H1 (cell line): ENCODE measurements at regions not wholly inside any gene's neighbourhood (a gene's known extent, or its start where the extent isn't known, plus 50 kb on each side); places are given as distances from the start of the nearest gene placed in this dataset.

Experiments
- CTCF ChIA-PET: fragments of 300-600 bp; sonication (Branson Sonifier 250); formaldehyde crosslinking; loops from one replicate; lab custom pipeline; 2021; ENCODE audit not compliant: partially characterized antibody; lab: Charles Lee
- POLR2A ChIA-PET: fragments of 300-600 bp; sonication (Branson Sonifier 250); formaldehyde crosslinking; loops from one replicate; lab custom pipeline; 2021; ENCODE audit warnings: inconsistent platforms; ENCODE audit not compliant: partially characterized antibody; lab: Charles Lee
- DNase-seq, 2 experiments: peaks; one replicate each; pipeline versions ENCODE4 v3.0.0 to v3.0.0-alpha.2; 2010 to 2022; ENCODE audit warnings: low spot score in 2 of 2, low read depth in 1 of 2, mixed read lengths in 1 of 2
- FAIRE-seq: peaks from 2 replicates; lab custom pipeline; 2011; peaks lifted over from hg19 to GRCh38; lab: Jason Lieb, UNC
- H2AFZ ChIP-seq: 2 replicates; pipeline ENCODE4 v1.8.1; 2012; ENCODE audit warnings: low read length, inconsistent platforms
- H2AK5ac ChIP-seq: 2 replicates; pipeline ENCODE4 v1.6.1; 2013; ENCODE audit warnings: low read depth, low read length
- H2BK120ac ChIP-seq: replicated peaks from 2 replicates; pipeline ENCODE3; 2013; ENCODE audit warnings: low read depth, low read length, inconsistent platforms
- H2BK12ac ChIP-seq: 2 replicates; pipeline ENCODE4 v1.6.1; 2013; ENCODE audit warnings: low read depth, low read length
- H2BK15ac ChIP-seq: 2 replicates; pipeline ENCODE4 v1.6.1; 2013; ENCODE audit warnings: low read length
- H2BK20ac ChIP-seq: 2 replicates; pipeline ENCODE4 v1.6.1; 2013; ENCODE audit warnings: low read length
- H2BK5ac ChIP-seq: 2 replicates; pipeline ENCODE4 v1.6.1; 2013; ENCODE audit warnings: low read depth, low read length
- H3K14ac ChIP-seq: 2 replicates; pipeline ENCODE4 v1.6.1; 2013; ENCODE audit warnings: inconsistent platforms; ENCODE audit not compliant: insufficient read length
- H3K18ac ChIP-seq: 2 replicates; pipeline ENCODE4 v1.6.1; 2013; ENCODE audit warnings: low read length; ENCODE audit errors: extremely low read depth
- H3K23ac ChIP-seq: 2 replicates; pipeline ENCODE4 v1.6.1; 2013; ENCODE audit warnings: inconsistent platforms; ENCODE audit not compliant: insufficient read length
- H3K23me2 ChIP-seq: 2 replicates; pipeline ENCODE4 v1.6.1; 2013; ENCODE audit warnings: low read depth, low read length
- H3K27ac ChIP-seq: 2 replicates; pipeline ENCODE4 v1.6.1; 2011; ENCODE audit warnings: low read depth, low read length, inconsistent platforms
- H3K27me3 ChIP-seq, 4 experiments: replicated peaks in 1 of 4; 1 replicate in 1 of 4; 2 replicates in 3 of 4; pipeline versions ENCODE4 v1.6.1 to v1.8.1; 2011 to 2013; ENCODE audit warnings: low read length in 3 of 4, mild to moderate bottlenecking in 3 of 4, inconsistent platforms in 2 of 4, mixed read lengths in 2 of 4, moderate library complexity in 1 of 4; ENCODE audit not compliant: control insufficient read depth in 3 of 4, insufficient read depth in 3 of 4; ENCODE audit errors: extremely low read depth in 1 of 4
- H3K36me3 ChIP-seq, 4 experiments: 2 replicates each; pipeline versions ENCODE4 v1.6.1 to v1.8.1; 2011 to 2013; ENCODE audit warnings: mild to moderate bottlenecking in 4 of 4, low read length in 3 of 4, moderate library complexity in 2 of 4, control low read depth in 1 of 4, inconsistent platforms in 1 of 4; ENCODE audit not compliant: insufficient read depth in 4 of 4, control insufficient read depth in 2 of 4
- H3K4ac ChIP-seq: replicated peaks from 2 replicates; pipeline ENCODE3; 2013; ENCODE audit warnings: low read length, low read depth, mixed read lengths, inconsistent platforms; ENCODE audit not compliant: insufficient read length
- H3K4me1 ChIP-seq, 4 experiments: replicated peaks in 1 of 4; 1 replicate in 1 of 4; 2 replicates in 3 of 4; pipeline versions ENCODE4 v1.6.1 to v1.8.1; 2011 to 2013; ENCODE audit warnings: low read length in 3 of 4, inconsistent platforms in 2 of 4, mixed read lengths in 1 of 4; ENCODE audit not compliant: insufficient read depth in 4 of 4, control insufficient read depth in 3 of 4
- H3K4me2 ChIP-seq, 2 experiments: 2 replicates each; pipeline versions ENCODE4 v1.6.1 to v1.8.1; 2011 to 2013; ENCODE audit warnings: low read depth in 2 of 2, low read length in 2 of 2, control low read depth in 1 of 2, inconsistent platforms in 1 of 2, mild to moderate bottlenecking in 1 of 2; ENCODE audit not compliant: insufficient read depth in 1 of 2
- H3K4me3 ChIP-seq, 4 experiments: fragments of 200-600, 300-600 bp in 1 of 4; sonication (generic), shearing (Covaris generic), sonication (Bioruptor Twin) in 1 of 4; 2 replicates each; pipeline versions ENCODE4 v1.5.1 to v1.8.1; 2011 to 2016; ENCODE audit warnings: low read length in 4 of 4, low read depth in 3 of 4, control low read depth in 2 of 4, inconsistent platforms in 2 of 4, mild to moderate bottlenecking in 2 of 4, mixed read lengths in 1 of 4, moderate library complexity in 1 of 4; ENCODE audit not compliant: insufficient read depth in 2 of 4; ENCODE audit errors: extremely low read depth in 1 of 4
- H3K56ac ChIP-seq: replicated peaks from 2 replicates; pipeline ENCODE3; 2013; ENCODE audit warnings: low read depth, mild to moderate bottlenecking, mixed read lengths, low read length, inconsistent platforms; ENCODE audit not compliant: insufficient read length
- H3K79me1 ChIP-seq: 2 replicates; pipeline ENCODE4 v1.6.1; 2013; ENCODE audit warnings: low read depth, low read length, control low read depth
- H3K79me2 ChIP-seq, 2 experiments: 2 replicates each; pipeline versions ENCODE4 v1.6.1 to v1.8.1; 2012 to 2013; ENCODE audit warnings: low read length in 2 of 2, mild to moderate bottlenecking in 2 of 2, inconsistent platforms in 1 of 2; ENCODE audit not compliant: insufficient read depth in 2 of 2, control insufficient read depth in 1 of 2
- H3K9ac ChIP-seq, 4 experiments: replicated peaks in 1 of 4; 1 replicate in 1 of 4; 2 replicates in 3 of 4; pipeline versions ENCODE4 v1.6.1 to v1.8.1; 2011 to 2013; ENCODE audit warnings: low read depth in 3 of 4, low read length in 3 of 4, control low read depth in 2 of 4, mild to moderate bottlenecking in 2 of 4, moderate library complexity in 2 of 4, inconsistent platforms in 1 of 4; ENCODE audit errors: extremely low read depth in 1 of 4
- H3K9me3 ChIP-seq, 2 experiments: 2 replicates each; pipeline versions ENCODE4 v1.6.1 to v1.8.1; 2012 to 2013; ENCODE audit warnings: mild to moderate bottlenecking in 2 of 2, moderate library complexity in 2 of 2, control low read depth in 1 of 2, inconsistent platforms in 1 of 2, low read depth in 1 of 2, low read length in 1 of 2, mixed read lengths in 1 of 2; ENCODE audit not compliant: insufficient read depth in 2 of 2
- H4K20me1 ChIP-seq, 2 experiments: replicated peaks in 1 of 2; 2 replicates each; pipeline versions ENCODE3 to v1.8.1; 2011 to 2013; ENCODE audit warnings: inconsistent platforms in 2 of 2, low read length in 2 of 2, mild to moderate bottlenecking in 1 of 2; ENCODE audit not compliant: insufficient read depth in 2 of 2, control insufficient read depth in 1 of 2
- H4K5ac ChIP-seq: 2 replicates; pipeline ENCODE4 v1.6.1; 2013; ENCODE audit warnings: low read length, low read depth, mixed read lengths, inconsistent platforms; ENCODE audit not compliant: insufficient read length
- H4K8ac ChIP-seq: 2 replicates; pipeline ENCODE4 v1.8.0; 2013; ENCODE audit warnings: mild to moderate bottlenecking, moderate library complexity, low read length, inconsistent platforms; ENCODE audit not compliant: insufficient read depth; ENCODE audit errors: extremely low read depth
- H4K91ac ChIP-seq: replicated peaks from 2 replicates; pipeline ENCODE3; 2013; ENCODE audit warnings: low read length, mixed read lengths, inconsistent platforms; ENCODE audit not compliant: insufficient read length
- BACH1 ChIP-seq: IDR thresholded peaks from 2 replicates; pipeline ENCODE4 v1.6.1; 2012; ENCODE audit warnings: low read length, improper control_type of control experiment
- EGR1 ChIP-seq: IDR thresholded peaks from 2 replicates; pipeline ENCODE4 v1.6.1; 2011; ENCODE audit warnings: low read depth, low read length, borderline replicate concordance
- EZH2 ChIP-seq: fragments of 200-600 bp; sonication (generic); IDR thresholded peaks from 2 replicates; pipeline ENCODE4 v1.7.1; 2012; ENCODE audit warnings: low read depth, mild to moderate bottlenecking, moderate library complexity, low read length, inconsistent platforms; ENCODE audit not compliant: severe bottlenecking
- KDM4A ChIP-seq: IDR thresholded peaks from one replicate; pipeline ENCODE4 v1.7.1; 2012; ENCODE audit warnings: low read depth, mild to moderate bottlenecking, moderate library complexity, low read length, inconsistent platforms; ENCODE audit not compliant: severe bottlenecking
- NRF1 ChIP-seq: IDR thresholded peaks from 2 replicates; pipeline ENCODE4 v1.6.1; 2011; ENCODE audit warnings: mild to moderate bottlenecking, low read depth, low read length, improper control_type of control experiment
- SP2 ChIP-seq: IDR thresholded peaks from 2 replicates; pipeline ENCODE4 v1.6.1; 2012; ENCODE audit warnings: mild to moderate bottlenecking, low read length, inconsistent platforms
- SP4 ChIP-seq: IDR thresholded peaks from 2 replicates; pipeline ENCODE4 v1.6.1; 2012; ENCODE audit warnings: low read length, inconsistent platforms
- SRF ChIP-seq: IDR thresholded peaks from 2 replicates; pipeline ENCODE4 v1.6.1; 2011; ENCODE audit warnings: mild to moderate bottlenecking, low read depth, low read length, moderate library complexity
- TEAD4 ChIP-seq: IDR thresholded peaks from 2 replicates; pipeline ENCODE4 v1.6.1; 2012; ENCODE audit warnings: low read depth, low read length, inconsistent platforms, mixed read lengths
- WGBS, 2 experiments: shearing (Covaris generic) in 1 of 2; methylation state at CpG; one replicate each; pipeline versions ENCODE4 v1.1.6 to v1.1.7; 2013 to 2015; ENCODE audit warnings: low lambda C conversion rate in 2 of 2, mixed read lengths in 2 of 2, inconsistent platforms in 1 of 2, low coverage in 1 of 2, missing lambda C conversion rate in 1 of 2; ENCODE audit not compliant: insufficient replicate concordance in 2 of 2, insufficient coverage in 1 of 2, insufficient read length in 1 of 2; ENCODE audit errors: extremely low coverage in 1 of 2, missing lambda C conversion rate in 1 of 2; 5-methylcytosine and 5-hydroxymethylcytosine counted together

DNA sequence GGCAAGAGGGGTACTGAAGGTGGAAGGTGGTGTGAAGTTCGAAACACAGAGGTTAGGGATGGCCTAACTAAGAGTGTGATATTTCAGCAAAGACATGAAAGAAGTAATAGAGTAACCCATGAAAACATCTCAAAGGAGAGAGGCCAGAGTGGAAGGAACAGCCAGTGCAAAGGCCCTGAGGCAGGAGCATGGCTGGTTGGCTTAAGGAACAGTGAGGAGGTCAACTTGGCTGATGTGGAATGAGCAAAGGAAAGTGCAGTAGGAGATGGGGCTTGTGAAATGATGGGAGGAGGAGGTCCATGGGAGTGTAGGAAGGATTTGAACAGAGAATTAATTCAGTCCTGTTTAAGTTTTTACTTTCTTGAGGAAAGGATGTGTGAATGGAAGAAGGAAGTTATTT, 178.3 kb upstream of the ZNF608 start:
- CTCF ChIA-PET, result no interaction called here
- Histone ChIP-seq H3K23ac (no peak overlapping the region), H4K20me1 (no peaks in the 10 kb centered on the region), H3K27me3 (no peaks in the 10 kb centered on the region), H3K4me1 (peaks cover 0 to 17% (median 13%) of the 10 kb centered on the region in 4 experiments; a peak in 5 of 7 replicates), H2BK15ac (0 out of 2 replicates have a peak overlapping the region, but pooled peaks have one; percentile 54), H3K9ac (no peak overlapping the region), H2BK5ac (no peak overlapping the region; the same call in 1 of the 2 replicates), H3K18ac (0 out of 2 replicates have a peak overlapping the region, but pooled peaks have one; percentile 12), H3K79me2 (no peaks in the 10 kb centered on the region), H3K79me1 (no peaks in the 10 kb centered on the region), H3K14ac (no peak overlapping the region), H3K27ac (no peak overlapping the region), H2AK5ac (no peak overlapping the region), H2BK20ac (no peak overlapping the region), H3K4me3 (no peak overlapping the region), H3K4me2 (no peak overlapping the region), H3K36me3 (no peaks in the 10 kb centered on the region)
- no peak for FAIRE-seq
- POLR2A ChIA-PET, result no interaction called here
- no peak for TF ChIP-seq TEAD4
- TF ChIP-seq SRF, result no peak
- TF ChIP-seq SP4, result no peak
- TF ChIP-seq KDM4A, result no peak
- no peak for TF ChIP-seq BACH1
- no peak for TF ChIP-seq EGR1
- no peak for TF ChIP-seq SP2
- TF ChIP-seq EZH2, result no peak
- no peak for TF ChIP-seq NRF1
- TF ChIP-seq, all 59 proteins: peak for 0
- no peak overlapping the region for H4K91ac ChIP-seq
- no peaks in the 10 kb centered on the region for H3K23me2 ChIP-seq
- no peak overlapping the region for H3K56ac ChIP-seq
- DNase-seq, result no peak
- H2BK12ac ChIP-seq, result 0 out of 2 replicates have a peak overlapping the region, but pooled peaks have one; percentile 51
- no peak overlapping the region for H4K8ac ChIP-seq
- WGBS, 2 experiments, result 87% methylated on average over 1 of the region's 1 CpG; no CpG with 5 or more reads in 1 of the 2 experiments
- H4K5ac ChIP-seq, result no peak overlapping the region
- H3K9me3 ChIP-seq, result no peaks in the 10 kb centered on the region
- no peak overlapping the region for H2AFZ ChIP-seq
- H3K4ac ChIP-seq, result peak overlapping the region; percentile 63
- H2BK120ac ChIP-seq, result peak overlapping the region; percentile 74
